ENCODE measurements at regions not wholly inside any gene's neighbourhood (a gene's known extent, or its start where the extent isn't known, plus 50 kb on each side); places are given as distances from the start of the nearest gene placed in this dataset.

- no peak for TF ChIP-seq CTCF (IDR thresholded peaks at IDR 0.05; ENCODE audit: low read length)
- TF ChIP-seq EZH2phosphoT487 (IDR thresholded peaks at IDR 0.05; ENCODE audit: low read length), result no peak
- no peak for TF ChIP-seq EZH2 (optimal IDR thresholded peaks at IDR 0.05; ENCODE audit: low read depth, low read length)
These were observed 62.1 kb downstream of the GLUL start for GRCh38 chr1:182329471-182329870.

All from MM.1S (cell line).